DND-41 (cell line): ENCODE measurements at regions not wholly inside any gene's neighbourhood (a gene's known extent, or its start where the extent isn't known, plus 50 kb on each side); places are given as distances from the start of the nearest gene placed in this dataset.

ENCODE experiments used
- CTCF ChIP-seq: IDR thresholded peaks from 2 replicates; pipeline ENCODE4 v1.5.1; 2012; ENCODE audit warnings: borderline replicate concordance, low read length, moderate library complexity, mild to moderate bottlenecking; ENCODE audit not compliant: poor library complexity, severe bottlenecking; ENCODE audit errors: extremely low read depth
- EZH2 ChIP-seq: IDR thresholded peaks from 3 replicates; pipeline ENCODE4 v1.6.1; 2012; ENCODE audit warnings: borderline replicate concordance, low read depth, mild to moderate bottlenecking, moderate library complexity, low read length, inconsistent platforms; ENCODE audit not compliant: severe bottlenecking

GRCh38 chr7:148500978-148501377 is 89.6 kb upstream of the C7orf33 start:
- TF ChIP-seq CTCF (no peak), EZH2 (no peak)
